Trophoblast cell (in vitro differentiated cells and primary cell): ENCODE measurements at regions not wholly inside any gene's neighbourhood (a gene's known extent, or its start where the extent isn't known, plus 50 kb on each side); places are given as distances from the start of the nearest gene placed in this dataset.

Source experiments
- DNase-seq, 2 donors: peaks; one replicate each; pipeline ENCODE4 v3.0.0-alpha.2; 2016
- H2AFZ ChIP-seq: 2 replicates; pipeline ENCODE4 v1.6.1; 2013; ENCODE audit warnings: low read length, moderate library complexity, mild to moderate bottlenecking; ENCODE audit not compliant: insufficient read depth, poor library complexity
- H2AK5ac ChIP-seq: 2 replicates; pipeline ENCODE4 v1.6.1; 2013; ENCODE audit warnings: mild to moderate bottlenecking, low read length
- H2BK120ac ChIP-seq: 2 replicates; pipeline ENCODE4 v1.6.1; 2013; ENCODE audit warnings: low read length, mild to moderate bottlenecking, moderate library complexity; ENCODE audit not compliant: insufficient read depth, poor library complexity
- H2BK12ac ChIP-seq: 2 replicates; pipeline ENCODE4 v1.6.1; 2013; ENCODE audit warnings: mild to moderate bottlenecking, low read length, moderate library complexity
- H2BK5ac ChIP-seq: 2 replicates; pipeline ENCODE4 v1.6.1; 2013; ENCODE audit warnings: low read length, low read depth, moderate library complexity, mild to moderate bottlenecking; ENCODE audit not compliant: poor library complexity
- H3K14ac ChIP-seq: 2 replicates; pipeline ENCODE4 v1.6.1; 2013; ENCODE audit warnings: mild to moderate bottlenecking, low read length
- H3K18ac ChIP-seq: 2 replicates; pipeline ENCODE4 v1.6.1; 2013; ENCODE audit warnings: mild to moderate bottlenecking, low read length
- H3K23ac ChIP-seq: 2 replicates; pipeline ENCODE4 v1.6.1; 2013; ENCODE audit warnings: low read length
- H3K27ac ChIP-seq: 2 replicates; pipeline ENCODE4 v1.5.1; 2013; ENCODE audit warnings: low read depth, mild to moderate bottlenecking, inconsistent platforms, low read length, moderate library complexity
- H3K27me3 ChIP-seq: 2 replicates; pipeline ENCODE4 v1.6.1; 2013; ENCODE audit warnings: inconsistent platforms, mild to moderate bottlenecking, low read length, moderate library complexity; ENCODE audit not compliant: insufficient read depth
- H3K36me3 ChIP-seq, 2 experiments: 1 replicate in 1 of 2; 2 replicates in 1 of 2; pipeline ENCODE4 v1.6.1; 2013; ENCODE audit warnings: low read length in 2 of 2, mild to moderate bottlenecking in 2 of 2, moderate library complexity in 1 of 2; ENCODE audit not compliant: insufficient read depth in 2 of 2, control insufficient read depth in 1 of 2
- H3K4ac ChIP-seq: 2 replicates; pipeline ENCODE4 v1.6.1; 2013; ENCODE audit warnings: low read depth, mild to moderate bottlenecking, low read length, moderate library complexity
- H3K4me1 ChIP-seq, 2 experiments: 1 replicate in 1 of 2; 2 replicates in 1 of 2; pipeline ENCODE4 v1.6.1; 2013; ENCODE audit warnings: low read length in 2 of 2, mild to moderate bottlenecking in 2 of 2, moderate library complexity in 1 of 2; ENCODE audit not compliant: insufficient read depth in 2 of 2, control insufficient read depth in 1 of 2
- H3K4me2 ChIP-seq: 2 replicates; pipeline ENCODE4 v1.6.1; 2013; ENCODE audit warnings: inconsistent platforms, mild to moderate bottlenecking, low read length, moderate library complexity
- H3K4me3 ChIP-seq: 2 replicates; pipeline ENCODE4 v1.5.1; 2013; ENCODE audit warnings: mild to moderate bottlenecking, low read depth, low read length, inconsistent platforms
- H3K79me1 ChIP-seq: one replicate; pipeline ENCODE4 v1.6.1; 2013; ENCODE audit warnings: low read length
- H3K79me2 ChIP-seq: 2 replicates; pipeline ENCODE4 v1.6.1; 2013; ENCODE audit warnings: low read length, mild to moderate bottlenecking; ENCODE audit not compliant: control insufficient read depth, insufficient read depth, poor library complexity
- H3K9ac ChIP-seq: 2 replicates; pipeline ENCODE4 v1.6.1; 2013; ENCODE audit warnings: mild to moderate bottlenecking, low read length
- H3K9me3 ChIP-seq: 2 replicates; pipeline ENCODE4 v1.6.1; 2013; ENCODE audit warnings: low read depth, mild to moderate bottlenecking, control low read depth, inconsistent platforms, low read length; ENCODE audit not compliant: insufficient read depth
- H4K12ac ChIP-seq: 2 replicates; pipeline ENCODE4 v1.6.1; 2013; ENCODE audit warnings: low read depth, mild to moderate bottlenecking, low read length, moderate library complexity
- H4K8ac ChIP-seq: 2 replicates; pipeline ENCODE4 v1.6.1; 2013; ENCODE audit warnings: low read depth, mild to moderate bottlenecking, low read length, moderate library complexity
- H4K91ac ChIP-seq: one replicate; pipeline ENCODE4 v1.6.1; 2013; ENCODE audit warnings: low read depth, mild to moderate bottlenecking, low read length, moderate library complexity
- WGBS: extraction: QIAGEN DNeasy Blood & Tissue Kit; methylation state at CpG from one replicate; pipeline ENCODE4 v1.1.7; 2013; ENCODE audit warnings: missing lambda C conversion rate; ENCODE audit not compliant: insufficient read length, insufficient coverage; ENCODE audit errors: extremely low coverage; 5-methylcytosine and 5-hydroxymethylcytosine counted together

DNA sequence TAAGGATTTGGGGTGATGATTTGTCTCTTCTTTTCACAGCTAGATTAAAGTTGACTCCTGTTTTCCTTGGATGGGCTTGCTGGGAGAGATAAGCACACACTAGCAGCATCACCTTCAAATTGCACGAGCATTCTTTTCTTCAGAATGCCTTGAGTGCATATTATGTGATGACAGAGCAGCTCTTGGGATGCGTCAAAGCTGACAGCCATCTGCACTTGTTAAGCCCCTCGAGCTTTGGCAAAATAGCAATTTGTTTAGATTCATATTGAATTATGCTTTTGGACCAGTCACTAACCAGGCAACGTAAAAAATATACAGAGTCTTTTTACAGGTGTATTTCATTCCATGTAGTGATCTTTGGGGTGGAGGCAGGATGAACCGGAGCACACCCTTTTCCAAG, 407.0 kb downstream of the FUT8 start:
- Histone ChIP-seq H2BK120ac (no peak overlapping the region), H3K9ac (no peak overlapping the region), H3K14ac (no peak overlapping the region), H3K27ac (no peak overlapping the region), H2AFZ (no peak overlapping the region), H3K4ac (no peak overlapping the region), H4K91ac (no peak overlapping the region), H2BK5ac (no peak overlapping the region), H3K4me1 (peaks cover 6 to 15% of the 10 kb centered on the region in 2 experiments), H3K79me2 (no peaks in the 10 kb centered on the region), H3K18ac (no peak overlapping the region), H3K4me2 (no peak overlapping the region), H3K23ac (no peak overlapping the region), H3K9me3 (peaks cover 8% of the 10 kb centered on the region), H3K36me3 (no peaks in the 10 kb centered on the region), H4K8ac (no peak overlapping the region), H2AK5ac (no peak overlapping the region), H3K4me3 (no peak overlapping the region), H2BK12ac (no peak overlapping the region), H3K27me3 (no peaks in the 10 kb centered on the region), H4K12ac (no peak overlapping the region), H3K79me1 (peaks cover 12% of the 10 kb centered on the region)
- no CpG with 5 or more reads among the region's 5 CpGs for WGBS
- DNase-seq = no peak

DNA sequence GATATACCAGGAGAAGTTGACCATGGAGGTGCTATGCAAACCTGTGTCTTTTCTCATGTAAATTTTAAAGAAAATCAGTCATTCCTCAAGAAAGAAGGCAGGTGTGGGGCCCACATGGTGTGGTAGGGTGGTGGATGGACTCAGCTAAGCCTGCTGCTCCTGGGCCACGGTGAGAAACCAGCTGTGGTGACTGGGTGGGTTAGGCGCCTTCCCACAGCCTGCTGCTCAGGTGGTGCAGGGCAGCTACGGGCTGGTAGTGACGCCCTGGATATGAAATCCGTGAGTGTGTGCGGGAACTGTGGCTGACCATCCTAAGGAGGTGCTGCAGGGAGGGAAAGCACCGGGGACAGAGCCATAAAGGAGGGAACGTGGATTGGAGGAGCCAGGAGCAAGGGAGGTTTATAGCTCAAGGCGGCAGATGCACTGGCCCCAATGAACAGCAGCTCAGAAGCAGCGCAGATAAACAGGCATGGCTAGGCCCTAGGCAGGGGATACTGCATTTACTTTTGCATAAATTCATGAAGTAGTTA, 408.8 kb downstream of the FUT8 start:
- Histone ChIP-seq H3K4me2 (no peak overlapping the region), H3K18ac (no peak overlapping the region), H2BK5ac (no peak overlapping the region), H4K91ac (no peak overlapping the region), H4K12ac (no peak overlapping the region), H2AK5ac (peak overlapping the region; percentile 50), H2BK120ac (no peak overlapping the region), H3K9ac (no peak overlapping the region), H3K27me3 (no peaks in the 10 kb centered on the region), H3K36me3 (no peaks in the 10 kb centered on the region), H2AFZ (no peak overlapping the region), H3K23ac (no peak overlapping the region), H2BK12ac (peak overlapping the region; percentile 65), H3K4me1 (peaks cover 5 to 12% of the 10 kb centered on the region in 2 experiments), H4K8ac (no peak overlapping the region), H3K4me3 (no peak overlapping the region), H3K14ac (no peak overlapping the region), H3K79me2 (no peaks in the 10 kb centered on the region), H3K27ac (no peak overlapping the region), H3K4ac (no peak overlapping the region), H3K79me1 (peaks cover 11% of the 10 kb centered on the region), H3K9me3 (peaks cover 7% of the 10 kb centered on the region)
- no CpG with 5 or more reads among the region's 10 CpGs for WGBS
- no peak for DNase-seq

DNA sequence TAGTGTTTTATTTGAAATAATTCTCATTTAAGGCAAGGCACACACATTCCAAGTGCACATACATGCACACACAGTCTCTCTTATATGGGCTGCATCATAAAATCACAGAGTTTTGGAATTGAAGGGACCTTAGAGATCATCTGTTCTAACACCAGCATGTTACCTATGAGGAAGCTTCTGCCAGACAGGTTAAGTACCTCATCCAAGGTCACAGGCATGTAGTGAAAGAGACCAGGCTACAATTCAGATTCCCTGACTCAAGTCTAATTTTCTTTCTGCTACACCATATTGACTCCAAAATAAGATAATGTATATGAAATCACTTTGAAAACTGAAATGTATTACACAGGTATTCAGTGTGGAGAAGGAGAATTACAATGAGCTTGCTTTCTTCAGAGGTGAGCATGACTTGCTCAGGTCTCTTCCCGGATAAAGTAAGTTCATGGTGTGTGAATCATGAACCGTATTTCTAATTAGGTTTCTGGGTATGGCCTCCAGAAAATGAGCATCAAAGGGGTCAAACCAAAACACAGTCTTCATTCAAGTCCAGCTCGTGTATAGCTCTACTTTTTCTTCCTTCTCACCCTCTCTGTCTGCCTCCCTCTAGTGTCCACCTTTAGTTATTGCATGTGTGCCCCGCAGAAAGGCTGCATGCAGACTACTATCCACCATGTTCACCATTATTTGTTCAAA, 411.9 kb downstream of the FUT8 start:
- Histone ChIP-seq H2BK5ac (no peak overlapping the region), H3K27me3 (no peaks in the 10 kb centered on the region), H2AK5ac (no peak overlapping the region), H3K27ac (no peak overlapping the region), H4K8ac (no peak overlapping the region), H3K9ac (no peak overlapping the region), H3K79me1 (no peaks in the 10 kb centered on the region), H3K4ac (no peak overlapping the region), H2BK12ac (no peak overlapping the region), H3K4me2 (no peak overlapping the region), H3K36me3 (no peaks in the 10 kb centered on the region), H3K18ac (no peak overlapping the region), H2AFZ (no peak overlapping the region), H3K9me3 (no peaks in the 10 kb centered on the region), H4K12ac (no peak overlapping the region), H3K23ac (no peak overlapping the region), H3K4me3 (no peak overlapping the region), H2BK120ac (no peak overlapping the region), H3K79me2 (no peaks in the 10 kb centered on the region), H3K14ac (no peak overlapping the region), H4K91ac (no peak overlapping the region), H3K4me1 (no peaks in the 10 kb centered on the region)
- DNase-seq = peak; percentile 10 to 72
- WGBS = no CpG with 5 or more reads among the region's 4 CpGs

DNA sequence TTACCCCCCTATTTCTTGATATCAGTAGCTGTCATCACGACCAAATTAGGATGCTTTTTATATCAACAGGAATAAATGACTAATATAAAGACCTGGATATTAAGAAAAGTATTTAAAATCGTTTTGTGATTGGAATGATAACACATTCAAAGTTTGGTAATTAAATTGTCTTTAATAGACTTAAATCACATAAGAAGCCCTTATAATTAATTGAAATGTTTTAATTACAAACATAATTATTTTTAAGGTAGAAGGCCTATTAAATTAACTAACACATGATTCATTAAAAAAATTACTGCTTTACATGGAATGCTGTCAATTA, 412.4 kb downstream of the FUT8 start:
- no peak overlapping the region for H3K18ac ChIP-seq
- DNase-seq = no peak
- H3K79me1 ChIP-seq = no peaks in the 10 kb centered on the region
- no peak overlapping the region for H2BK120ac ChIP-seq
- H3K27me3 ChIP-seq = no peaks in the 10 kb centered on the region
- H3K4me3 ChIP-seq = no peak overlapping the region
- H3K36me3 ChIP-seq = no peaks in the 10 kb centered on the region
- no peak overlapping the region for H4K91ac ChIP-seq
- H3K4me1 ChIP-seq = no peaks in the 10 kb centered on the region
- H3K14ac ChIP-seq = no peak overlapping the region
- H3K4ac ChIP-seq = no peak overlapping the region
- no peak overlapping the region for H4K8ac ChIP-seq
- H3K9ac ChIP-seq = no peak overlapping the region
- H3K23ac ChIP-seq = no peak overlapping the region
- H3K4me2 ChIP-seq = no peak overlapping the region
- H4K12ac ChIP-seq = no peak overlapping the region
- no peak overlapping the region for H2BK5ac ChIP-seq
- WGBS = no CpG with 5 or more reads among the region's 2 CpGs
- H3K79me2 ChIP-seq = no peaks in the 10 kb centered on the region
- H3K27ac ChIP-seq = no peak overlapping the region
- H2AFZ ChIP-seq = no peak overlapping the region
- H2BK12ac ChIP-seq = no peak overlapping the region
- H3K9me3 ChIP-seq = no peaks in the 10 kb centered on the region
- no peak overlapping the region for H2AK5ac ChIP-seq
